ENCODE measurements at regions not wholly inside any gene's neighbourhood (a gene's known extent, or its start where the extent isn't known, plus 50 kb on each side); places are given as distances from the start of the nearest gene placed in this dataset.

- TF ChIP-seq POLR2A (IDR thresholded peaks at IDR 0.05) (no peak), CTCF (IDR thresholded peaks at IDR 0.05) (no peak)
Measured at GRCh38 chr12:89797436-89797835, 88.8 kb upstream of the ATP2B1 start.

GRCh38 chr12:89796798-89797382 lies 88.3 kb upstream of the ATP2B1 start:
- Histone ChIP-seq H3K4me3 (replicated peaks in 1 of 3) (no peak overlapping the region), H3K4me1 (no peaks in the 10 kb centered on the region), H3K9me3 (no peaks in the 10 kb centered on the region), H3K27me3 (no peaks in the 10 kb centered on the region), H3K36me3 (no peaks in the 10 kb centered on the region), H3K27ac (no peak overlapping the region)
- WGBS, 2 donors, result 94 to 97% methylated on average over 1 of the region's 1 CpG
- DNase-seq, result no peak
- no peak for TF ChIP-seq CTCF (IDR thresholded peaks at IDR 0.05)
- intact Hi-C loops (cut with DNase I), result no loop called here

More at GRCh38 chr12:89797436-89797835, 88.8 kb upstream of the ATP2B1 start:
- intact Hi-C loops (cut with DNase I), result no loop called here
- H3K9me3 ChIP-seq, result no peaks in the 10 kb centered on the region
- H3K4me1 ChIP-seq, result no peaks in the 10 kb centered on the region
- no peak for DNase-seq
- WGBS, 2 donors, result 92% methylated on average over 2 of the region's 2 CpGs
- no peaks in the 10 kb centered on the region for H3K27me3 ChIP-seq
- H3K36me3 ChIP-seq, result no peaks in the 10 kb centered on the region
- no peak overlapping the region for H3K4me3 ChIP-seq (replicated peaks in 1 of 3)
- H3K27ac ChIP-seq, result no peak overlapping the region

GRCh38 chr12:89793946-89794345 lies 85.3 kb upstream of the ATP2B1 start:
- H3K36me3 ChIP-seq, result no peaks in the 10 kb centered on the region
- intact Hi-C loops (cut with DNase I), result no loop called here
- H3K9me3 ChIP-seq, result no peaks in the 10 kb centered on the region
- no peak overlapping the region for H3K27ac ChIP-seq
- no peak overlapping the region for H3K4me3 ChIP-seq (replicated peaks in 1 of 3)
- H3K27me3 ChIP-seq, result no peaks in the 10 kb centered on the region
- H3K4me1 ChIP-seq, result no peaks in the 10 kb centered on the region
- DNase-seq, result no peak
- TF ChIP-seq CTCF (IDR thresholded peaks at IDR 0.05), result no peak
- no peak for TF ChIP-seq POLR2A (IDR thresholded peaks at IDR 0.05)

GRCh38 chr12:89791286-89791685 lies 82.6 kb upstream of the ATP2B1 start:
- H3K27ac ChIP-seq, result no peak overlapping the region
- H3K4me1 ChIP-seq, result no peaks in the 10 kb centered on the region
- WGBS, 2 donors, result 75 to 80% methylated on average over 2 of the region's 2 CpGs
- no peaks in the 10 kb centered on the region for H3K27me3 ChIP-seq
- TF ChIP-seq POLR2A (IDR thresholded peaks at IDR 0.05) (no peak), CTCF (IDR thresholded peaks at IDR 0.05) (no peak)
- no peak for DNase-seq
- H3K36me3 ChIP-seq, result no peaks in the 10 kb centered on the region
- H3K9me3 ChIP-seq, result no peaks in the 10 kb centered on the region
- intact Hi-C loops (cut with DNase I), result no loop called here
- no peak overlapping the region for H3K4me3 ChIP-seq (replicated peaks in 1 of 3)

- H3K27me3 ChIP-seq, result no peaks in the 10 kb centered on the region
- WGBS, 2 donors, result 40 to 56% methylated on average over 1 of the region's 1 CpG
- no peak overlapping the region for H3K27ac ChIP-seq
- H3K4me3 ChIP-seq (replicated peaks in 1 of 3), result no peak overlapping the region
- H3K9me3 ChIP-seq, result no peaks in the 10 kb centered on the region
- no peaks in the 10 kb centered on the region for H3K36me3 ChIP-seq
- no peaks in the 10 kb centered on the region for H3K4me1 ChIP-seq
- TF ChIP-seq POLR2A (IDR thresholded peaks at IDR 0.05), result no peak
- TF ChIP-seq CTCF (IDR thresholded peaks at IDR 0.05), result no peak
- intact Hi-C loops (cut with DNase I), result no loop called here
- DNase-seq, result no peak
Measured at GRCh38 chr12:89789862-89790261, 81.2 kb upstream of the ATP2B1 start.

All from thyroid gland (tissue), 4 donors.